Left lung (tissue), 4 donors: ENCODE measurements at regions not wholly inside any gene's neighbourhood (a gene's known extent, or its start where the extent isn't known, plus 50 kb on each side); places are given as distances from the start of the nearest gene placed in this dataset.
A peak's percentile ranks its signal among the peaks of the same experiment; 100 is the strongest.

Source experiments
- ATAC-seq: fragments of 200-7000 bp; cut with Tn5 transposase; one replicate; pipeline ENCODE4 v1.9.1; 2020; ENCODE audit warnings: moderate library complexity
- DNase-seq, 4 donors: peaks; one replicate each; pipeline ENCODE4 v3.0.0-alpha.2; 2013 to 2020
- H3K27ac ChIP-seq, 2 donors: fragments of 200-600 bp; sonication (generic) in 1 of 2; one replicate each; pipeline versions ENCODE4 v1.5.0 to v1.8.0; 2020 to 2021
- H3K27me3 ChIP-seq, 2 donors: fragments of 200-600 bp; sonication (generic) in 1 of 2; one replicate each; pipeline versions ENCODE4 v1.5.0 to v1.8.0; 2020 to 2021
- H3K36me3 ChIP-seq, 2 donors: fragments of 200-600 bp; sonication (generic) in 1 of 2; one replicate each; pipeline versions ENCODE4 v1.5.0 to v1.8.0; 2020 to 2021
- H3K4me1 ChIP-seq, 2 donors: fragments of 200-600 bp; one replicate each; pipeline ENCODE4 v1.8.0; 2021
- H3K4me3 ChIP-seq, 2 donors: fragments of 200-600 bp; sonication (generic) in 1 of 2; one replicate each; pipeline versions ENCODE4 v1.5.0 to v1.8.0; 2020 to 2021; ENCODE audit warnings: mild to moderate bottlenecking in 1 of 2
- H3K9me3 ChIP-seq, 2 donors: fragments of 200-600 bp; sonication (generic) in 1 of 2; one replicate each; pipeline versions ENCODE4 v1.5.0 to v1.8.0; 2020 to 2021
- intact Hi-C, 2 donors: fragments of 100-400 bp; cut with DNase I; formaldehyde crosslinking; loops; one replicate each; pipeline versions ENCODE4 v1.11.2 to v1.14.2; 2022
- TF ChIP-seq, protein P1 (sequence below), 2 donors: fragments of 200-600 bp; sonication (generic) in 1 of 2; IDR thresholded peaks; one replicate each; pipeline versions ENCODE4 v1.5.0 to v1.8.0; 2021; ENCODE audit warnings: antibody characterized with exemption in 2 of 2
- donor health status: DM: no; HTN: yes; CAD: no.
- donor health status: DM: no; HTN: no; CAD: no.

DNA sequence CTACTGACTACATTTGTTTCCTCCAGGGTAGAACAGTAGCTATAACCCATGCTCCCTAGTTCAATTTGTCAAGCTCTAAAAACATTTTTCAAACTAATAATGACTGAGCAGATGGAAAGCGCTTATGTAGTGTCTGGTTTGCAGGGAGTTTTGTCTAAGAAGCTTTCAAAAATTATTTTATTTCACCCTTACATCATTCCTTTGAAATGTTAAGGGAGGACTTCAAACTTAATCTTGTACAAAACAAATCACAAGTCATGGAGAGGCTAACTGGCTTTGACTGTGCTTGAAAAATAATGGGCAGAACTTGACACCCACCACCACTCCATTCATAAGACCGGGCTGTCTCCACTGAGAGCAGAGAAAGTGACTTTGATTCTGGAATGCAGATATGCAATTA, 153.4 kb upstream of the QRFPR start:
- no peaks in the 10 kb centered on the region for H3K9me3 ChIP-seq
- H3K27me3 ChIP-seq: no peaks in the 10 kb centered on the region
- intact Hi-C loops: no loop called here
- no peak for DNase-seq
- H3K4me1 ChIP-seq: no peaks in the 10 kb centered on the region
- TF ChIP-seq, protein P1, sequence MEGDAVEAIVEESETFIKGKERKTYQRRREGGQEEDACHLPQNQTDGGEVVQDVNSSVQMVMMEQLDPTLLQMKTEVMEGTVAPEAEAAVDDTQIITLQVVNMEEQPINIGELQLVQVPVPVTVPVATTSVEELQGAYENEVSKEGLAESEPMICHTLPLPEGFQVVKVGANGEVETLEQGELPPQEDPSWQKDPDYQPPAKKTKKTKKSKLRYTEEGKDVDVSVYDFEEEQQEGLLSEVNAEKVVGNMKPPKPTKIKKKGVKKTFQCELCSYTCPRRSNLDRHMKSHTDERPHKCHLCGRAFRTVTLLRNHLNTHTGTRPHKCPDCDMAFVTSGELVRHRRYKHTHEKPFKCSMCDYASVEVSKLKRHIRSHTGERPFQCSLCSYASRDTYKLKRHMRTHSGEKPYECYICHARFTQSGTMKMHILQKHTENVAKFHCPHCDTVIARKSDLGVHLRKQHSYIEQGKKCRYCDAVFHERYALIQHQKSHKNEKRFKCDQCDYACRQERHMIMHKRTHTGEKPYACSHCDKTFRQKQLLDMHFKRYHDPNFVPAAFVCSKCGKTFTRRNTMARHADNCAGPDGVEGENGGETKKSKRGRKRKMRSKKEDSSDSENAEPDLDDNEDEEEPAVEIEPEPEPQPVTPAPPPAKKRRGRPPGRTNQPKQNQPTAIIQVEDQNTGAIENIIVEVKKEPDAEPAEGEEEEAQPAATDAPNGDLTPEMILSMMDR (IDR thresholded peaks at IDR 0.05): no peak
- no peaks in the 10 kb centered on the region for H3K36me3 ChIP-seq
- no peak for ATAC-seq
- no peak overlapping the region for H3K4me3 ChIP-seq
- no peak overlapping the region for H3K27ac ChIP-seq

DNA sequence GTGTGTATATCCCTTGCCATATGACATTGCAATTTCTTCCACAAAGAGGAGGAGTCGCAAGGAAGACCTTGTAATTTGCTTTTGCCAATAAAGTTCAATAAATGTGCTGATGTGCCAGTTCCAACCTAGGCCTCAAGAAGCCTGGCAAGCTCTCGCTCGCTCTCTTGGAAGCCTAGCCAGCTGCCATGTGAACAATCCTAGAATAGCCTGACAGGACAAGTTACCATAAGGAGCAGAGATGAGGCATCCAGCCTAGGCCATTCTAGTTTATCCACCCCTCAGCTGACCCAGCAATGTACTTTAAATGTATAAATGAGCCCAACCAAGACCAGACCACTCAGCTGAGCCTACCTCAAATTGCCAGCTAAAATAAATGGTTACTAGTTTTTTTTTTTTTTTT, 145.7 kb upstream of the QRFPR start:
- intact Hi-C loops: no loop called here
- Histone ChIP-seq H3K27ac (no peak overlapping the region), H3K27me3 (no peaks in the 10 kb centered on the region), H3K9me3 (no peaks in the 10 kb centered on the region), H3K36me3 (no peaks in the 10 kb centered on the region), H3K4me1 (no peaks in the 10 kb centered on the region), H3K4me3 (no peak overlapping the region)
- DNase-seq: no peak
- TF ChIP-seq, protein P1 (IDR thresholded peaks at IDR 0.05): no peak
- ATAC-seq: no peak

DNA sequence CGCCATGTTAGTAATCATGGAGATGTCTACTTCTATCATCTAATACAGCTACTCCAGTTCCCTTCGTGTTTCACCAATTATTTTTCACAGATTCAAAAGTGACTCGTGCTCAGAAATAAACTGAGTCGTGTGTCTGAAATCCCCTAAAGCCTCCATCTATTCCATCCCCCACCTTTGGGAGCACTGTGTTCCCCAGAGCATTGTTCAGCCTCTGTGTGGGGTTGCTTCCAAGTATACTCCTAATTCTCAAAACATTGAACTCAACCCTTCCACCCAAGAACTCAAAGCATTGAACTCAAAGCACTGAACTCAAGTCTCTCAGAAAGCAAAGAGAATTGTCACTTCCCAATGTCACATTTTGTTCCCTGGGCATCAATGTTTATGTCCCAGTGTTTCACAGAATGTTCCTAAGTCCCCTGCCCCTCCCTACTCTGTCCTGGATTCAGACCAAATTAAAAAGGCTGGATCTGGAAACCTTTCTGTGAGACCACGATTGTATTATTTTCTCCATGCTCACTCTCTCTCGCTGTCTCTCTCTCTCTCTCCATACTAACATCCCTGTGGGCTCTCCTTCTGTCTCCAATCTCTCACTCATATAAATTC, 138.5 kb upstream of the QRFPR start:
- ATAC-seq (no peak), DNase-seq (no peak)
- Histone ChIP-seq H3K4me1 (no peaks in the 10 kb centered on the region), H3K36me3 (no peaks in the 10 kb centered on the region), H3K27ac (no peak overlapping the region), H3K9me3 (no peaks in the 10 kb centered on the region), H3K4me3 (no peak overlapping the region), H3K27me3 (no peaks in the 10 kb centered on the region)
- TF ChIP-seq, protein P1 (IDR thresholded peaks at IDR 0.05): no peak
- intact Hi-C loops: no loop called here

DNA sequence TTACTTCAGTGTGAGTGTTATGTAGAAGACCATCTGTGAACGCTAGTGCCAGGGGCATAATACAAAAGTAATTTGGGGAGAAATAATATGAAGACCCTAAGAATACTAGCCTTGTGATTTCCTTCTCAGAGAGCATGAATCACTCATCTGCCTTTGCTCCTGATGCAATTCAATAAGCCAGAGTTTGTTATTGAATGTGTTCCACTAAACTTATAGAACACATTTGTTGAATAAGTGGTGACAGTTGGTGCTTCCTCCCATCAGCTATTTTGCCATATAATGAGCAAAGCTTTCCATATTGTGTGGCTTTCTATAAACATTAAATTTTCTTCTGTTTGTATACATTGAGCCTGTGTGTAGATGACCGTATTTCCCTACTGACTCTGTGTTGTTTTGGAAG, 136.4 kb upstream of the QRFPR start:
- no peaks in the 10 kb centered on the region for H3K27me3 ChIP-seq
- ATAC-seq (no peak), DNase-seq (peak in 2 of 4 donors; percentile 3 to 5)
- no peaks in the 10 kb centered on the region for H3K36me3 ChIP-seq
- no peaks in the 10 kb centered on the region for H3K4me1 ChIP-seq
- intact Hi-C loops: no loop called here
- H3K9me3 ChIP-seq: no peaks in the 10 kb centered on the region
- TF ChIP-seq, protein P1 (IDR thresholded peaks at IDR 0.05): no peak
- H3K4me3 ChIP-seq: no peak overlapping the region
- H3K27ac ChIP-seq: no peak overlapping the region

DNA sequence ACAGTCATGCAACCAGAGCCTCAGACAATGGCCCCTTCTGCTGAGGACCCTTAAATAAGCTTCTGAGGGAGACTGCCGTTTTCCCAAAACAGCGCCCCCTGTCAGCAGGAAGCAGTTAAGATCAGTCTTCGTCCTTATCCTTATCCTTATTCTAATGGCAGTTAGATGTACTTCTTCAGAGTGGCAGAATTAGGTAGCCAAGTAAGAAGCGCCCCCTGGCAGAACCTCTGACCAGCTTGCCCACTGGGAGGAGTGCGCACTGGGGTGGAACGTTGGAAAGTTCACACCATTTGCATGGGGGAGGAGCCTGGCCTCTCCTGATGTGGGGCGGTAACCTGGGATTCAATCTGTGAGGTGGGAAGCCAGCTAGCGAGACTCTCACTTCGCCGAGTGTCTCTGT, 133.6 kb upstream of the QRFPR start:
- Histone ChIP-seq H3K27ac (no peak overlapping the region), H3K4me3 (no peak overlapping the region), H3K4me1 (no peaks in the 10 kb centered on the region), H3K27me3 (no peaks in the 10 kb centered on the region), H3K36me3 (no peaks in the 10 kb centered on the region), H3K9me3 (no peaks in the 10 kb centered on the region)
- intact Hi-C loops: no loop called here
- ATAC-seq: no peak
- TF ChIP-seq, protein P1 (IDR thresholded peaks at IDR 0.05): no peak
- DNase-seq: peak in 1 of 4 donors; percentile 10
